ENCODE measurements at regions not wholly inside any gene's neighbourhood (a gene's known extent, or its start where the extent isn't known, plus 50 kb on each side); places are given as distances from the start of the nearest gene placed in this dataset.
"Not testable (repeated sequence)": the region's sequence is repeated elsewhere in the genome, so short reads cannot be mapped to it uniquely, and the experiment has no call there.

DNA sequence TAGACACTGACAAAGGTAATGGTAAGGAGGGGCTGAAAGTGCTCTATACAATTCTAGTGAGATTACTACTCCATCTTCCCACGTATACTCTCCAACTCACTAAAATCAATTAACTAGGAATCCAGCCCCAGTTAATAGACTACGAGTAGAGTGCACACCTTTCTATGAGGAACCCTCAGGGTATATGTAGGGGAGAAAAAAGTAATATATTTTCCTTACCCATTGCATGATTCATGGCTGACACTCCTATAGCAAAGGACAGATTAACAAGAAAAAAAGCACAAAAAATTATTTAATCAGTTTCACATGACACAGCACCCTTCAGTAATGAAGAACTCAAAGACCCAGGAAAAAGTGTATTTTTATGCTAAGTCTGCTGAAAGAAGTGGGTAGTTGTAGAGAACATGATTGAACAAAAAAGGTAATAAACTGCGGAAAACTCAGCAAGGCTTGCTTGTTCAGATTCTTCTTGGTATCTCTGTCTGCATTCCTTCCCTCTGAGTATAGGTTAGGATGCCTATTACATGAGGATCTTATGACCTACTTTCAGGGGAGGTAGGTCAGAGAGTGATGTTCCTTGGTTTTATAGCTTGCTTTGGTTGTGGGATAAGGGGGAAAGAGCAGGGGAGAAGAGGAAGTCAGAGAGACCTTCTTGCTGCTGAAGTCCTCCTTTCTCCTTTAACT lies 342.0 kb upstream of the DLGAP1 start:
- Mint-ChIP-seq H3K27ac (no peak overlapping the region), H3K9me3 (peaks cover 15 to 28% of the 10 kb centered on the region in 2 donors), H3K4me1 (no peaks in the 10 kb centered on the region), H3K27me3 (no peaks in the 10 kb centered on the region), H3K4me3 (no peak overlapping the region)
- ATAC-seq (no peak), DNase-seq (no peak)

DNA sequence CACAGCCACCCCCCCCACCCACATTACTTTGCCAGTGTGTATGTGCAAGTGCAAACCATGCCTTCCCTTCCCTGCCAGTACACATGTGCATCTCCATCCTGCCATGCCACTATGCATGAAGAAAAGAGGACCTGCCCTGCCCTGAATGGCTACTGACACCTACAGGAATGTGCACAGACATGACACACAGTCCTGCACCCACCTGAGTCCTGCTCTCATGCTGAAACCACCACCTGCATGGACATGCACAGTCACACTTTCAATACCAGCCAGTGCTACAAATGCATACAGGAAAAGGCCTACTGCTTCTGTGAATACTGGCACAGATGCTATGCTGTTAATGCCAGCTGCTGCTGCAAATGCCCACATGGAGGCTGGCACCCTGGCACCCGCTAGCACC lies 334.4 kb upstream of the DLGAP1 start:
- H3K9me3 Mint-ChIP-seq, result peaks cover 10 to 28% of the 10 kb centered on the region in 2 donors
- no peak overlapping the region for H3K4me3 Mint-ChIP-seq
- no peak for ATAC-seq
- H3K27ac Mint-ChIP-seq, result no peak overlapping the region
- no peak for DNase-seq
- no peaks in the 10 kb centered on the region for H3K4me1 Mint-ChIP-seq
- H3K27me3 Mint-ChIP-seq, result no peaks in the 10 kb centered on the region

DNA sequence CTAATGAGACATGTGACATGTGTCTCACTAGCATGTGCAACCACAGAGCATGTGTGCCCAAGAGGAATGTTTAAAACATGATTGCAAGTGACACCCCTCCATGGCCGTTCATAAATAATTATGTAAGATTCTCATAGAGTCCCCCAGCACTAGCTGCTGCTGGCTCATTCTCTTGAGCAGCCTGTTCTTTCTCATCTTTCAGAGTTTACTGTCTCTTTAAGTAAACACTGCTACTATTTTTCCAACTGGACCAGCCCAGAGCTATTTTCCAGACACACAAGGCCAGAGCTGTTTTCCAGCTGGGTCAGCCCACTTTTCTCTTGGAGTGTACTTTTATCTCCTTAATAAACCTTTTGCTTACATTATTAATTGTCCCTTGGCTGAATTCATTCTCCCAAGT lies 326.8 kb upstream of the DLGAP1 start:
- Mint-ChIP-seq H3K4me1 (no peaks in the 10 kb centered on the region), H3K27me3 (no peaks in the 10 kb centered on the region), H3K27ac (no peak overlapping the region), H3K9me3 (peaks cover 8 to 10% of the 10 kb centered on the region in 2 donors), H3K4me3 (no peak overlapping the region)
- ATAC-seq (no peak), DNase-seq (no peak)

- no peak for ATAC-seq
- Mint-ChIP-seq H3K27me3 (no peaks in the 10 kb centered on the region), H3K4me3 (no peak overlapping the region), H3K4me1 (no peaks in the 10 kb centered on the region), H3K9me3 (peaks cover 19 to 36% of the 10 kb centered on the region in 2 donors), H3K27ac (no peak overlapping the region)
- no peak for DNase-seq
Measured at GRCh38 chr18:4765401-4765800, 310.3 kb upstream of the DLGAP1 start.

GRCh38 chr18:4762330-4762729 lies 307.2 kb upstream of the DLGAP1 start:
- H3K27me3 Mint-ChIP-seq, result no peaks in the 10 kb centered on the region
- no peak overlapping the region for H3K27ac Mint-ChIP-seq
- ATAC-seq, result no peak
- DNase-seq, result no peak
- no peaks in the 10 kb centered on the region for H3K4me1 Mint-ChIP-seq
- H3K4me3 Mint-ChIP-seq, result no peak overlapping the region
- peaks cover 8 to 17% of the 10 kb centered on the region in 2 donors for H3K9me3 Mint-ChIP-seq

DNA sequence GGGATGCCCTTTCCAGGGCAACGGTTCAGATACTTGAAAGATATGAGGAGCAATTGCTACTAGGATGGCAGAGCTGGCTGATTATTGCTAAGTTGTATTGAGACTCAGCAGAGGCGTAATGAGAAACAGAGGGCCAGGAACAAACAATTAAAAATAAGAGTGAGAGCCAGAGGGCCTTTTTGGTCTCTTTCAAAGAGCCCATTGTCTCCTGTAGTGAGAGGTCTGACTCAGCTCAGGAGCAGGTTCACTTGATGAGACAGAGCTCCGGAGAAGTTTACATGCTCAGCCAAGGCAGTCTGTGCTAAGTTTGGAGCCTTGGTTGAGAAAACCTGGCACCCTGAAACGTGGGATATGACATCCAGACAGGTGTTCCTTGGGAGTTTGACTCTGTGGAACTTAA lies 303.9 kb upstream of the DLGAP1 start:
- no peaks in the 10 kb centered on the region for H3K4me1 Mint-ChIP-seq
- H3K27ac Mint-ChIP-seq, result no peak overlapping the region
- no peaks in the 10 kb centered on the region for H3K27me3 Mint-ChIP-seq
- no peak for DNase-seq
- ATAC-seq, result no peak
- H3K4me3 Mint-ChIP-seq, result no peak overlapping the region
- H3K9me3 Mint-ChIP-seq, result peaks cover 4 to 6% of the 10 kb centered on the region in 2 donors

GRCh38 chr18:4755848-4756247 lies 300.7 kb upstream of the DLGAP1 start:
- no peak for DNase-seq
- Mint-ChIP-seq H3K9me3 (peaks cover 4 to 12% of the 10 kb centered on the region in 2 donors), H3K27ac (no peak overlapping the region), H3K27me3 (no peaks in the 10 kb centered on the region), H3K4me1 (no peaks in the 10 kb centered on the region), H3K4me3 (no peak overlapping the region)
- ATAC-seq, result no peak

- DNase-seq, ATAC-seq, H3K4me3 Mint-ChIP-seq, H3K4me1 Mint-ChIP-seq, H3K27ac Mint-ChIP-seq, H3K27me3 Mint-ChIP-seq: not testable (repeated sequence)
- peaks cover 9 to 25% of the 10 kb centered on the region in 2 donors for H3K9me3 Mint-ChIP-seq
Measured at GRCh38 chr18:4753151-4753550, 298.0 kb upstream of the DLGAP1 start.

DNA sequence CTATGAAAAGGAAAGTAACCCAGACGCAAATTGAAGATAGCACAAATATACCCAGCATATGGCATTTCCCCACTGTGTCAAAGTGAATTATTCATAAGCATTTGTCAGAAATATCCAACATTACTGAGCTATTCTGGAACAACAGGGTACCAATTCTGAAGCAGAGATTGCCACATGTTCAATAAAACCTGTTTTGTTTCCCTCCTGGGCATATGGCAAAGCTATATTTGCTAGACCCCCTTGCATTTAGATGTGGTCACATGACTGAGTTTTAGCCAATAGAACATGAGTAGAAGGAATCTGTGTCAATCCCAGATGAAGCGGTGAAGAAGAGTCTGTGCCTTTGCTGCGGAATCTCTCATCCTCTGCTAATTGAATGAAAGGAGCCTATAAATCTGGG lies 296.4 kb upstream of the DLGAP1 start:
- ATAC-seq, result no peak
- H3K9me3 Mint-ChIP-seq, result peaks cover 14 to 27% of the 10 kb centered on the region in 2 donors

GRCh38 chr18:4750393-4751346 lies 295.6 kb upstream of the DLGAP1 start:
- H3K4me3 Mint-ChIP-seq, result no peak overlapping the region
- H3K27ac Mint-ChIP-seq, result no peak overlapping the region
- DNase-seq (no peak), ATAC-seq (no peak)
- H3K27me3 Mint-ChIP-seq, result no peaks in the 10 kb centered on the region
- peaks cover 14 to 32% of the 10 kb centered on the region in 2 donors for H3K9me3 Mint-ChIP-seq
- H3K4me1 Mint-ChIP-seq, result no peaks in the 10 kb centered on the region

More for the DNA sequence above, 296.4 kb upstream of the DLGAP1 start:
- Mint-ChIP-seq H3K4me1 (no peaks in the 10 kb centered on the region), H3K27ac (no peak overlapping the region), H3K4me3 (no peak overlapping the region), H3K27me3 (no peaks in the 10 kb centered on the region)
- no peak for DNase-seq

DNA sequence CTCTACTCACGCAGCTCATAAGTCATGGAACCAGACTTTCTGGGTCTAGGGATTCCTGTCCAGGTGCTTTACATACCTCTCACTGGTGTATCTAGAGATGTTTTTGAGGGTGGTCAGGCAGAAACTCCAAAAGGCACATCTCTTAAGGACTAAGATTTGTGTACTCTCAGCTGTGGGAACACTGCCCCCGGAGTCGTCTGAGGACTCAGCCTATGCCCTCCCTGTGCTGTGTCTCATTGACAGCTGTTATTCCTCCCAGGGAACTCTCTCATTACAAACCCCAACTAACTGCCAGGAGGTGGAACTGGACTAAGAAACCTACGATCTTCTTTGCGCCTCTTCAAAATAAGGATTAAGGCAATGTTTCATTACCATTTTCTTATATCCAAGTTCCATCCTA lies 293.9 kb upstream of the DLGAP1 start:
- Mint-ChIP-seq H3K27me3 (no peaks in the 10 kb centered on the region), H3K4me3 (no peak overlapping the region), H3K4me1 (no peaks in the 10 kb centered on the region), H3K27ac (no peak overlapping the region), H3K9me3 (peaks cover 22 to 32% of the 10 kb centered on the region in 2 donors)
- ATAC-seq (no peak), DNase-seq (no peak)

DNA sequence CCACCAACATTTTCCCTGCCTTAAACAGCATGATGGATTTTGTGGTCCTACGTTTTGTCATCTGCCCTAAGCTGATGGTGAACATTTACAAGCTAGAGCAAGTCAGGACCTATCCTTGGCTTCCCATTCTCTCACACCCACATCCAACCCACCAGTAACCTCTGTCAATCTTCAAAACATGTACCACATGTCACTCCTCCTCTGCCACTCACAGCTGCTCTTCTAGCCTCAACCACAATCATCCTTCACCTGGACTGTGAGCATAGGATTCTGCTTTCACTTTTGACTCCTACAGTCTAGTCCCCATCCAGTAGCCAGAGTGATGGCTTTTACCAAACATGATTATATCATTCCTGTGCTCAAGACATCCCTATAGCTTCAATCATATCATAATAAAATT lies 279.8 kb upstream of the DLGAP1 start:
- DNase-seq (no peak), ATAC-seq (no peak)
- no peak overlapping the region for H3K27ac Mint-ChIP-seq
- H3K27me3 Mint-ChIP-seq, result no peaks in the 10 kb centered on the region
- H3K4me1 Mint-ChIP-seq, result no peaks in the 10 kb centered on the region
- peaks cover 9 to 17% of the 10 kb centered on the region in 2 donors for H3K9me3 Mint-ChIP-seq
- no peak overlapping the region for H3K4me3 Mint-ChIP-seq

GRCh38 chr18:4734021-4734420 lies 278.9 kb upstream of the DLGAP1 start:
- H3K4me1 Mint-ChIP-seq, result no peaks in the 10 kb centered on the region

GRCh38 chr18:4721545-4721944 lies 266.4 kb upstream of the DLGAP1 start:
- Mint-ChIP-seq H3K27me3 (no peaks in the 10 kb centered on the region), H3K4me1 (no peaks in the 10 kb centered on the region), H3K27ac (no peak overlapping the region), H3K4me3 (no peak overlapping the region), H3K9me3 (peaks cover 5 to 13% of the 10 kb centered on the region in 2 donors)
- ATAC-seq (no peak), DNase-seq (no peak)

More at GRCh38 chr18:4734021-4734420, 278.9 kb upstream of the DLGAP1 start:
- H3K9me3 Mint-ChIP-seq, result peaks cover 9 to 12% of the 10 kb centered on the region in 2 donors
- no peak for ATAC-seq
- H3K27me3 Mint-ChIP-seq, result no peaks in the 10 kb centered on the region
- DNase-seq, result no peak
- H3K27ac Mint-ChIP-seq, result no peak overlapping the region
- H3K4me3 Mint-ChIP-seq, result no peak overlapping the region

DNA sequence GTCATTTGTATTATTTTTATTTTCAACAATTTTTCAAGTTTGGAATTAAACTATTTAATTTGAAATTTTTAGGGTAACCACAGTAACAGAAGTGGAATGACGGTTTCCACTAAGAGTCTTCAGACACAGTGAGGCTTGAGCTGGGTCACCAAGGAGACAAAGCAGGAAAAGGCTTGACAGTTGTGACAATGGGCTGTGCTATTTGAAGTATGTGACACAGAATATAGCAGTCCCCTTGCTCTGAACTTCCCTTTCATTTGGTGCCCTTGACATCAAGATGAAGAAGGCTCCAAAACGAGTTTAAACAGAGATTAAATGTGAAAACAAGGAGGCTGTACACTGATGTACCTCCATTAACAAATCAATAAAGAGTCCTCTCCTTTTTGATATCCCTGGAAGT lies 265.4 kb upstream of the DLGAP1 start:
- no peak overlapping the region for H3K4me3 Mint-ChIP-seq
- no peak for DNase-seq

DNA sequence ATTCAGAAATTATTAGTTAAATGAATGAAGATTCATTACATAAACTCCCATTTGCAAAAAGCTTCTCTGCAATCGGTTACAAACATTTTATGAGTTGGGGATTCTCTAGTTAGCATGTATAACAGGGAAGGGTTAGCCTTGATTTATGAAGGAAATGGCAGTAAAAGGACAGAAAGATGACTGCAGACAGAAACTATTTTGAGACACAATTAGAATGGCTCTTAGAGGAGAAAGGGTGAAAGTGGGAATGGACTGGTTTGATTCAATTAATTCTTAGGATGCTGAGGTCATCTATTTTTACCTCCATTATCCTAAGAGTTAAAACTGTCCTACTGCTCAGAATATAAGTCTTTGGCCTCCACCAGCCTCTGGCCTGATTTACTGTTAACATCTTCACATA lies 250.8 kb upstream of the DLGAP1 start:
- H3K27me3 Mint-ChIP-seq, result no peaks in the 10 kb centered on the region

More for the DNA sequence above, 265.4 kb upstream of the DLGAP1 start:
- Mint-ChIP-seq H3K9me3 (peaks cover 5 to 9% of the 10 kb centered on the region in 2 donors), H3K27ac (no peak overlapping the region), H3K27me3 (no peaks in the 10 kb centered on the region), H3K4me1 (no peaks in the 10 kb centered on the region)
- ATAC-seq, result no peak

More for the DNA sequence above, 250.8 kb upstream of the DLGAP1 start:
- H3K9me3 Mint-ChIP-seq, result peaks cover 7 to 19% of the 10 kb centered on the region in 2 donors
- H3K27ac Mint-ChIP-seq, result no peak overlapping the region
- DNase-seq, result no peak
- no peak for ATAC-seq
- no peaks in the 10 kb centered on the region for H3K4me1 Mint-ChIP-seq
- no peak overlapping the region for H3K4me3 Mint-ChIP-seq
